ENCODE measurements at regions not wholly inside any gene's neighbourhood (a gene's known extent, or its start where the extent isn't known, plus 50 kb on each side); places are given as distances from the start of the nearest gene placed in this dataset.

GRCh38 chr10:4141471-4141870 is 356.5 kb upstream of the KLF6 start:
- TF ChIP-seq CTCF (IDR thresholded peaks at IDR 0.05; ENCODE audit: low read depth, low read length) = no peak
- no peak overlapping the region for H3K4me3 ChIP-seq (ENCODE audit: low read depth, low read length)

GRCh38 chr10:4138146-4138721 is 353.2 kb upstream of the KLF6 start:
- no peak for TF ChIP-seq CTCF (IDR thresholded peaks at IDR 0.05; ENCODE audit: low read depth, low read length)
- no peak overlapping the region for H3K4me3 ChIP-seq (ENCODE audit: low read depth, low read length)

- no peak overlapping the region for H3K4me3 ChIP-seq (ENCODE audit: low read depth, low read length)
- TF ChIP-seq CTCF (IDR thresholded peaks at IDR 0.05; ENCODE audit: low read depth, low read length) = no peak
Measured at GRCh38 chr10:4137299-4137698, 352.3 kb upstream of the KLF6 start.

- TF ChIP-seq CTCF (IDR thresholded peaks at IDR 0.05; ENCODE audit: low read depth, low read length) = no peak
- no peak overlapping the region for H3K4me3 ChIP-seq (ENCODE audit: low read depth, low read length)
Measured at GRCh38 chr10:4136121-4136520, 351.1 kb upstream of the KLF6 start.

- H3K4me3 ChIP-seq (ENCODE audit: low read depth, low read length) = peak overlapping the region; percentile 11; the same call in 1 of the 2 replicates
- no peak for TF ChIP-seq CTCF (IDR thresholded peaks at IDR 0.05; ENCODE audit: low read depth, low read length)
Measured at GRCh38 chr10:4132216-4132556, 347.2 kb upstream of the KLF6 start.

GRCh38 chr10:4131407-4132215 is 346.6 kb upstream of the KLF6 start:
- TF ChIP-seq CTCF (IDR thresholded peaks at IDR 0.05; ENCODE audit: low read depth, low read length) = no peak
- H3K4me3 ChIP-seq (ENCODE audit: low read depth, low read length) = peak overlapping the region; percentile 11; the same call in 1 of the 2 replicates

GRCh38 chr10:4130685-4131084 is 345.7 kb upstream of the KLF6 start:
- TF ChIP-seq CTCF (IDR thresholded peaks at IDR 0.05; ENCODE audit: low read depth, low read length) = no peak
- H3K4me3 ChIP-seq (ENCODE audit: low read depth, low read length) = no peak overlapping the region
